K562 (cell line): ENCODE measurements at regions not wholly inside any gene's neighbourhood (a gene's known extent, or its start where the extent isn't known, plus 50 kb on each side); places are given as distances from the start of the nearest gene placed in this dataset.

Source experiments
- SMAD3 ChIP-seq: fragments of 450-650 bp; formaldehyde crosslinking; conservative IDR thresholded peaks from 2 replicates; pipeline ENCODE4 v1.4.0; 2020; ENCODE audit warnings: mild to moderate bottlenecking
- ZFX ChIP-seq: sonication (generic); formaldehyde crosslinking; IDR thresholded peaks from 2 replicates; pipeline ENCODE4 v1.8.0; 2022; ENCODE audit warnings: mild to moderate bottlenecking, missing genetic modification reagents, moderate library complexity
- ZNF224 ChIP-seq: sonication (generic); formaldehyde crosslinking; IDR thresholded peaks from 2 replicates; pipeline ENCODE4 v1.8.0; 2022; ENCODE audit warnings: mild to moderate bottlenecking, missing genetic modification reagents
- ZNF347 ChIP-seq: fragments of 450-650 bp; formaldehyde crosslinking; IDR thresholded peaks from 2 replicates; pipeline ENCODE4 v1.4.0; 2020; ENCODE audit warnings: low read depth, mild to moderate bottlenecking, moderate library complexity
- ZNF354B ChIP-seq: fragments of 250-450 bp; sonication (Bioruptor Pico); IDR thresholded peaks from 2 replicates; pipeline ENCODE4 v1.4.0; 2020
- ZNF644 ChIP-seq: fragments of 200-800 bp; sonication (Bioruptor generic); IDR thresholded peaks from 2 replicates; pipeline ENCODE4 v1.6.1; 2016; ENCODE audit warnings: low read depth, missing genetic modification characterization, missing compliant biosample characterization
- TF ChIP-seq, protein P1 (sequence below): fragments of 250-450 bp; sonication (Bioruptor Pico); IDR thresholded peaks from 2 replicates; pipeline ENCODE4 v1.5.0; 2020; ENCODE audit warnings: mild to moderate bottlenecking, borderline replicate concordance
- TF ChIP-seq, protein P2 (sequence below), 3 experiments: IDR thresholded peaks in 2 of 3; conservative IDR thresholded peaks in 1 of 3; 2 replicates each; pipeline ENCODE4 v1.5.1; 2011 to 2012; ENCODE audit warnings: low read length in 3 of 3, mild to moderate bottlenecking in 3 of 3, control low read depth in 2 of 3, improper control_type of control experiment in 1 of 3, inconsistent platforms in 1 of 3, low read depth in 1 of 3, mixed read lengths in 1 of 3, moderate library complexity in 1 of 3; ENCODE audit not compliant: insufficient read depth in 2 of 3

DNA sequence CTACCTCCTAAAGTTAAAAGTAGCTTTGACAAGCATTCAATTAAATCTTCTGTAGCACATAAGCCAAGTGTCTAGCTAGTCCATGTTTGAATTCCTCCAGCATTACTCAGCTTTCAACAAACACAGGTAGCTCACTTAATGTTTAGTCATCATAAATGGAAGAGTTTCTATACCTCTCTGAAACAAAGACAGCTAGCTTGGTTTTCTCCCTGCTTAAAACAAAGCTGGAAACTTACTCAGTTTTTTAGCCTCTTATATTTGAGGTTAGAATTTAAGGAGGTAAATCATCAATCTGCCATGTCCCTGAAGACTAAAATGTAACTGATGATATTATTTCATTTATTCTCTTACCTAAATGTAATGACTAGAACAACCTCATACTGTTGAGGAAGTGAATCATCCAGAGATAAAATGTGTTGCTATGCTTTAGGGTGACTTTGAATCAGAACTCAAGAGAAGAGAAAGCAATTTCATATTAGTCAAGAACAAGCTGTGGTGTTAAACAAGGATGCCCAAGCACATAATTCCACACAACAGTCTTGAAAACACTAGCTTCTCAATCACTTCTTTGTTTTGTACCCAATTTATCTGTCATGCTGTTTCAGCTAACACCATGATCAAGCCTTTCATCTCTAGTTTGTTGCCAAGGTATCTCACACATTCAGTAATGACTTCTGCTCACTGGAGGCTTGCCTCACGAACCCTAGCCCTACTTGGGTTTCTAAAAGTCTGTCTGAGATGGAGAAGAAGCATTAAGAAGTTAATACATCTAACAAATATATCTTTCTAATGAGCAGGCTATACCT lies 251.9 kb downstream of the EPM2A start:
- TF ChIP-seq ZNF347 (CRISPR knock-in tag) (no peak), ZNF354B (CRISPR knock-in tag) (no peak), ZNF644 (tag) (no peak), SMAD3 (CRISPR knock-in tag) (no peak), ZFX (CRISPR knock-in tag) (no peak), ZNF224 (CRISPR knock-in tag) (no peak)
- TF ChIP-seq, protein P1, sequence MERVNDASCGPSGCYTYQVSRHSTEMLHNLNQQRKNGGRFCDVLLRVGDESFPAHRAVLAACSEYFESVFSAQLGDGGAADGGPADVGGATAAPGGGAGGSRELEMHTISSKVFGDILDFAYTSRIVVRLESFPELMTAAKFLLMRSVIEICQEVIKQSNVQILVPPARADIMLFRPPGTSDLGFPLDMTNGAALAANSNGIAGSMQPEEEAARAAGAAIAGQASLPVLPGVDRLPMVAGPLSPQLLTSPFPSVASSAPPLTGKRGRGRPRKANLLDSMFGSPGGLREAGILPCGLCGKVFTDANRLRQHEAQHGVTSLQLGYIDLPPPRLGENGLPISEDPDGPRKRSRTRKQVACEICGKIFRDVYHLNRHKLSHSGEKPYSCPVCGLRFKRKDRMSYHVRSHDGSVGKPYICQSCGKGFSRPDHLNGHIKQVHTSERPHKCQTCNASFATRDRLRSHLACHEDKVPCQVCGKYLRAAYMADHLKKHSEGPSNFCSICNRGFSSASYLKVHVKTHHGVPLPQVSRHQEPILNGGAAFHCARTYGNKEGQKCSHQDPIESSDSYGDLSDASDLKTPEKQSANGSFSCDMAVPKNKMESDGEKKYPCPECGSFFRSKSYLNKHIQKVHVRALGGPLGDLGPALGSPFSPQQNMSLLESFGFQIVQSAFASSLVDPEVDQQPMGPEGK (CRISPR knock-in tag) = no peak
- TF ChIP-seq, protein P2, sequence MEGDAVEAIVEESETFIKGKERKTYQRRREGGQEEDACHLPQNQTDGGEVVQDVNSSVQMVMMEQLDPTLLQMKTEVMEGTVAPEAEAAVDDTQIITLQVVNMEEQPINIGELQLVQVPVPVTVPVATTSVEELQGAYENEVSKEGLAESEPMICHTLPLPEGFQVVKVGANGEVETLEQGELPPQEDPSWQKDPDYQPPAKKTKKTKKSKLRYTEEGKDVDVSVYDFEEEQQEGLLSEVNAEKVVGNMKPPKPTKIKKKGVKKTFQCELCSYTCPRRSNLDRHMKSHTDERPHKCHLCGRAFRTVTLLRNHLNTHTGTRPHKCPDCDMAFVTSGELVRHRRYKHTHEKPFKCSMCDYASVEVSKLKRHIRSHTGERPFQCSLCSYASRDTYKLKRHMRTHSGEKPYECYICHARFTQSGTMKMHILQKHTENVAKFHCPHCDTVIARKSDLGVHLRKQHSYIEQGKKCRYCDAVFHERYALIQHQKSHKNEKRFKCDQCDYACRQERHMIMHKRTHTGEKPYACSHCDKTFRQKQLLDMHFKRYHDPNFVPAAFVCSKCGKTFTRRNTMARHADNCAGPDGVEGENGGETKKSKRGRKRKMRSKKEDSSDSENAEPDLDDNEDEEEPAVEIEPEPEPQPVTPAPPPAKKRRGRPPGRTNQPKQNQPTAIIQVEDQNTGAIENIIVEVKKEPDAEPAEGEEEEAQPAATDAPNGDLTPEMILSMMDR (IDR thresholded peaks at IDR 0.05 in 2 of 3, conservative IDR thresholded peaks at IDR 0.05 in 1 of 3; ENCODE audit: insufficient read depth in 2 of 3, low read depth in 1 of 3, low read length in 3 of 3) = no peak
